Erythroblast (primary cell): ENCODE measurements at regions not wholly inside any gene's neighbourhood (a gene's known extent, or its start where the extent isn't known, plus 50 kb on each side); places are given as distances from the start of the nearest gene placed in this dataset.

ENCODE experiments used
- GATA1 ChIP-seq: IDR thresholded peaks from 2 replicates; pipeline ENCODE4 v1.6.1; 2011; ENCODE audit warnings: low read depth, mild to moderate bottlenecking, control low read depth, low read length, moderate library complexity
- POLR2A ChIP-seq: IDR thresholded peaks from 2 replicates; pipeline ENCODE4 v1.6.1; 2011; ENCODE audit warnings: mild to moderate bottlenecking, low read length

DNA sequence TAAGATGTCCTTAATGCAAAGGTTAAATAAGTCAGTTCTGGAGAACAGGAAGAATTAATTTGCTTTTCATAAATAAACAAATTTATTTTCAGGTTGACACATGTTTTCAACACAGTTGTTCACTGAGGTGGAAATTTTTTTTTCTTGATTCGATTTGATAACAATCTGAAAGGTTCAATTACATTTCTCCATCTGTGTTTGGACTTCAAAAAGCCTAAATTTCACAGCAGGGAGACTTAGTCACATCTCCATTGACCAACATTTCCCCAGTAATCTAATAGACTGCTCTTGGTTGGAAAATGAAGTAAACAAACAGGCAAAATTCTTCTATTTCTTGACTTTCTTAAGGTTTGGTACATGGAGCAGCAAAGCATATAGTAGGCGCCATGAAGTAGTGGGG is 134.9 kb upstream of the CPNE8 start:
- TF ChIP-seq POLR2A: no peak
- no peak for TF ChIP-seq GATA1
